ENCODE measurements at regions not wholly inside any gene's neighbourhood (a gene's known extent, or its start where the extent isn't known, plus 50 kb on each side); places are given as distances from the start of the nearest gene placed in this dataset.
"Not testable (repeated sequence)": the region's sequence is repeated elsewhere in the genome, so short reads cannot be mapped to it uniquely, and the experiment has no call there.

DNA sequence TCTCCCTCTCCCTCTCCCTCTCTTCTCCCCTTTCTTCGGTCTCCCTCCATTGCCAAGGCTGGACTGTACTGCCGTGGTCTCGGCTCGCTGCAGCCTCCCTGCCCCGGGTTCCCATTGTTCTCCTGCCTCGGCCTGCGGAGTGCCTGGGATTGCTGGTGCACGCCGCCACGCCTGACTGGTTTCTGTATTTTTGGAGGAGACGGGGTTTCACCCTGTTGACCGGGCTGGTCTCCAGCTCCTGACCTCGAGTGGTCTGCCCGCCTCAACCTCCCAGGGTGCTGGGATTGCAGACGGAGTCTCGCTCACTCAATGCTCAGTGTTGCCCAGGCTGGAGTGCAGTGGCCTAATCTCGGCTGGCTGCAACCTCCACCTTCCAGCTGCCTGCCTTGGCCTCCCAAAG, 59.0 kb upstream of the PARP8 start:
- H3K4me3 ChIP-seq; H3K36me3 ChIP-seq (replicated peaks); H3K4me1 ChIP-seq; H3K9me3 ChIP-seq; DNase-seq (ENCODE audit: low spot score in 2 of 2); H3K27me3 ChIP-seq (ENCODE audit: low read depth); in situ Hi-C loops (cut with MboI; ENCODE audit: low sequenced_read_pairs): not testable (repeated sequence)

DNA sequence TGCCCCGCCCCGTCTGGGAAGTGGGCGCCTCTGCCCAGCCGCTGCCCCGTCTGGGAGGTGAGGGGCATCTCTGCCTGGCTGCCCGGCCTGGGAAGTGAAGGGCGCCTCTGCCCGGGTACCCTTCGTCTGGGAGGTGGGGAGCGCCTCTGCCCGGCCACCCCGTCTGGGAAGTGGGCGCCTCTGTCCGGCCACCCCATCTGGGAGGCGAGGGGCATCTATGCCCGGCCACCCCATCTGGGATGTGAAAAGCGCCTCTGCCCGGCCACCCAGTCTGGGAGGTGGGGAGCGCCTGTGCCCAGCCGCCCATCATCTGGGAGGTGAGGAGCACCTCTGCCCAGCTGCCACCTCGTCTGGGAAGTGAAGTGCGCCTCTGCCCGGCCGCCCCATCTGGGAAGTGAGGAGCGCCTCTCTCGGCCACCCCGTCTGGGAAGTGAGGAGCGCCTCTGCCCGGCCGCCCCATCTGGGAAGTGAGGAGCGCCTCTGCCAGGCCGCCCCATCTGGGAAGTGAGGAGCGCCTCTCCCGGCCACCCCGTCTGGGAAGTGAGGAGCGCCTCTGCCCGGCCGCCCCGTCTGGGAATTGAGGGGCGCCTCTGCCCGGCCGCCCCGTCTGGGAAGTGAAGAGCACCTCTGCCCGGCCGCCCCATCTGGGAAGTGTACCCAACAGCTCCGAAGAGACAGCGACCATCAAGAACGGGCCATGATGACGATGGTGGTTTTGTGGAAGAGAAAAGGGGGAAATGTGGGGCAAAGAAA, 58.3 kb upstream of the PARP8 start:
- H3K4me3 ChIP-seq; in situ Hi-C loops (cut with MboI; ENCODE audit: low sequenced_read_pairs); H3K9me3 ChIP-seq; H3K36me3 ChIP-seq (replicated peaks); H3K27me3 ChIP-seq (ENCODE audit: low read depth); H3K4me1 ChIP-seq; DNase-seq (ENCODE audit: low spot score in 2 of 2): not testable (repeated sequence)

- H3K4me1 ChIP-seq; H3K36me3 ChIP-seq (replicated peaks); DNase-seq (ENCODE audit: low spot score in 2 of 2); H3K27me3 ChIP-seq (ENCODE audit: low read depth); in situ Hi-C loops (cut with MboI; ENCODE audit: low sequenced_read_pairs); H3K4me3 ChIP-seq; H3K9me3 ChIP-seq: not testable (repeated sequence)
Measured at GRCh38 chr5:50613057-50613456, 53.4 kb upstream of the PARP8 start.

All from HAP-1 (cell line).